ENCODE measurements at regions not wholly inside any gene's neighbourhood (a gene's known extent, or its start where the extent isn't known, plus 50 kb on each side); places are given as distances from the start of the nearest gene placed in this dataset.

DNA sequence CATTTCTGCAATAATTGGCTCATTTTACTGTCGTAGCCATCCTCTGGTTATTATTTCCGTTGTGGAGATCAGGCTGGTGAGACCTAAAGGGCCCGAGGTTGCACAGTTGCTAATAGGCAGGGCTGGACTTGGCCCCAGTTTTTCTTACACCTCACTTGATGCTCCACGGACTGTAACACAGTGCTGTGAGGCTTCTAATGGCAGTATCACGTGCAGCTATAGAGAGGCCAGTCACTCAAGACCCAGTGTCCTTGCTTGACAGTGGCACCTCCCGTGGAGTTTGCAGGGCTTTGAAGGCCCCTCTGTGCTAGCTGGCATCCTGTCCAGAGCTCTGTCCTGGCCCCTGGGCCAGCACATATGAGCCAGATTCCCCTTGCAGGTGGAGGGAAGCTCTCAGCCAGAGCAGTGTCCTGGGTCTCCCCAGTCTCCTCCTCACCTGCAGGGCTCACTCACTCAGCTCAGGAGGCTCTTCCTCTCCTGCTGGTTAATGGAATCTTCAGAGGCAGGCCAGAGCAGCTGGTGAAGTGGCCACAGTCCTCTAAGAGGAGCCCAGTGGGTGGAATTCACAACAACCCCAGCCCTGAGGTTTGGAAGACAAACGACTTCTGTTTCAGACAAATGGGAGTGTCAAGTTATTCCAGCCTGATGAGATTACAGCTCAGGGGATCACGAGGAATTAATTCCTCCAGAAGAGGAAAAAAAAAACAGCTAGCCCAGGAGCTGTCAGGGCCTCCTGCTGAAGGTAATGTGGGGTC, 114.2 kb upstream of the FAM180A start:
- TF ChIP-seq, protein P1, sequence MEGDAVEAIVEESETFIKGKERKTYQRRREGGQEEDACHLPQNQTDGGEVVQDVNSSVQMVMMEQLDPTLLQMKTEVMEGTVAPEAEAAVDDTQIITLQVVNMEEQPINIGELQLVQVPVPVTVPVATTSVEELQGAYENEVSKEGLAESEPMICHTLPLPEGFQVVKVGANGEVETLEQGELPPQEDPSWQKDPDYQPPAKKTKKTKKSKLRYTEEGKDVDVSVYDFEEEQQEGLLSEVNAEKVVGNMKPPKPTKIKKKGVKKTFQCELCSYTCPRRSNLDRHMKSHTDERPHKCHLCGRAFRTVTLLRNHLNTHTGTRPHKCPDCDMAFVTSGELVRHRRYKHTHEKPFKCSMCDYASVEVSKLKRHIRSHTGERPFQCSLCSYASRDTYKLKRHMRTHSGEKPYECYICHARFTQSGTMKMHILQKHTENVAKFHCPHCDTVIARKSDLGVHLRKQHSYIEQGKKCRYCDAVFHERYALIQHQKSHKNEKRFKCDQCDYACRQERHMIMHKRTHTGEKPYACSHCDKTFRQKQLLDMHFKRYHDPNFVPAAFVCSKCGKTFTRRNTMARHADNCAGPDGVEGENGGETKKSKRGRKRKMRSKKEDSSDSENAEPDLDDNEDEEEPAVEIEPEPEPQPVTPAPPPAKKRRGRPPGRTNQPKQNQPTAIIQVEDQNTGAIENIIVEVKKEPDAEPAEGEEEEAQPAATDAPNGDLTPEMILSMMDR (IDR thresholded peaks at IDR 0.05): no peak
- no peak for TF ChIP-seq EZH2phosphoT487 (IDR thresholded peaks at IDR 0.05)
- TF ChIP-seq EZH2 (IDR thresholded peaks at IDR 0.05): no peak
